ENCODE measurements at regions not wholly inside any gene's neighbourhood (a gene's known extent, or its start where the extent isn't known, plus 50 kb on each side); places are given as distances from the start of the nearest gene placed in this dataset.

DNA sequence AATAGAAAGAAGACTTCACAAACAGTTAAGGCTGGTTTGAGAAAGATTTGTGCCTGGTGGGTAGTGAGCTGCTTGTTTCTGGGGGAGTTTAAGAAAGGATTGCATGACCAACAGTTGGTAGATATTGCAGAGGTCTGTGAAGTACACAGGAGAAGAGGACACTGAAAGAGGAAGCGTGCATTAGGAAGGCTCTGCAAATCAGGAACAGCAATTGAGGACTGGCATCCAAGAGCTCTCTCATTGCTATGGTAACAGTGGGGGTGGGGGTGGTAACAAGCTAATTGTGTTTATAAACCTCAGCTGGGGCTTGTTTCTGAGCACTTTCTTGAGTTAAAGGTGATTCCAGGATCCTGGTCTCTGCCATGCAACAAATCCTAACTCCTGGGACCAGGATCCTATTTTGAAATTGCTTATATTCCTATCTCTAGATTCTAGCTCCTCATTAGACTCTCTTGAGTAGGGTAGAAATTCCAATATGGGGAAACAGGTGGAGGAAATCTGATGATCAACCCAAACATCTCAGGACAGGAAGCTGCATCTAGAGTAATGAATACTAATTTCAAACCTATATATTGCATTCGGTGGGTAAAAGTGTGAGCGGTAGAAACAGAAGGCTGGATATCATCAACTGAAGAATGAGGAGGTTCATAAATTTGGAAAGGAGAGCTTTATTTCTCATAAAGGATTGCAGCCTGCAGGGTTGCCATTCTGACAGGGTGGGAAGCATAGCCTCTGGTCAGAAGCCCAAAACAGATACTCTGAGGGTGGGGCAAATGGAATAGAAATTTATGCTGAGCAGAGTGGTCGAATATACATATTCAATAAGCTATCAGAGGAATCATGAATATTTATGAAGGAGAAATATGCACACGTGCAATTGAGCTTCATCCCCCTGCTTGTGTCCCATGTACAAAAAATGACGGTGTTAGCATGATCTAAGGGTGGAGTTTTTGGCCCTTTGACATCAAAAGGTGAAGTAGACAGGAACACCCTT lies 79.4 kb downstream of the PTTG1 start:
- intact Hi-C loops (cut with DNase I) = loop anchor here (10.0 kb wide), 1 partner anchor 56 kb away; no protein-coding TSS in a partner anchor

DNA sequence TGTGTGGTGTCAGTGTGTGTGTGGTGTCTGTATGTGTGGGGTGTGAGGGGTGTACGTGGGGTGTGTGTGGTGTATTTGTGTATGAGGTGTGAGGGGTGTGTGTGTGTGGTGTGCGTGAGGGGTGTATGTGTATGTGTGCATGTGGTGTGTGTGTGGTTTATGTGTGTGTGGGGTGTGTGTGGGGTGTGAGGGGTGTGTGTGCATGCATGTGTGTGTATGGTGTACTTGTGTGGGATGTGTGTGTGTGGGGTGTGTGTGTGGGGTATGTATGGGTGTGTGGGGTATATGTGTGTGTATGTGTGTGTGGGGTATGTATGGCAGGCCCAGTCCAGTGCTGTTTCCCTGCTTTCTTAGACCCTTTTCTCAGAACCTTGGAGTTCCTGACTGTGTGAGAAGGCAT lies 83.3 kb downstream of the PTTG1 start:
- DNase-seq (no peak), FAIRE-seq (no peak)
- Histone ChIP-seq H3K27ac (ENCODE audit: low read depth in 2 of 2, low read length in 2 of 2) (no peak overlapping the region), H3K9me3 (ENCODE audit: control insufficient read depth in 2 of 3, insufficient read depth in 1 of 3, low read length in 3 of 3) (no peaks in the 10 kb centered on the region), H3K27me3 (ENCODE audit: control insufficient read depth, insufficient read depth, low read length) (no peaks in the 10 kb centered on the region), H3K9ac (ENCODE audit: low read length in 3 of 3) (no peak overlapping the region), H3K4me1 (ENCODE audit: control insufficient read depth in 2 of 3, insufficient read depth in 2 of 3, low read depth in 1 of 3, low read length in 3 of 3) (no peaks in the 10 kb centered on the region), H3K36me3 (ENCODE audit: control insufficient read depth in 2 of 3, insufficient read depth in 3 of 3, low read length in 3 of 3) (no peaks in the 10 kb centered on the region), H3K4me3 (ENCODE audit: low read length in 3 of 3) (no peak overlapping the region)
- intact Hi-C loops (cut with DNase I) = loop anchor here (10.0 kb wide), 1 partner anchor 60 kb away; no protein-coding TSS in a partner anchor
- TF ChIP-seq, protein P1, sequence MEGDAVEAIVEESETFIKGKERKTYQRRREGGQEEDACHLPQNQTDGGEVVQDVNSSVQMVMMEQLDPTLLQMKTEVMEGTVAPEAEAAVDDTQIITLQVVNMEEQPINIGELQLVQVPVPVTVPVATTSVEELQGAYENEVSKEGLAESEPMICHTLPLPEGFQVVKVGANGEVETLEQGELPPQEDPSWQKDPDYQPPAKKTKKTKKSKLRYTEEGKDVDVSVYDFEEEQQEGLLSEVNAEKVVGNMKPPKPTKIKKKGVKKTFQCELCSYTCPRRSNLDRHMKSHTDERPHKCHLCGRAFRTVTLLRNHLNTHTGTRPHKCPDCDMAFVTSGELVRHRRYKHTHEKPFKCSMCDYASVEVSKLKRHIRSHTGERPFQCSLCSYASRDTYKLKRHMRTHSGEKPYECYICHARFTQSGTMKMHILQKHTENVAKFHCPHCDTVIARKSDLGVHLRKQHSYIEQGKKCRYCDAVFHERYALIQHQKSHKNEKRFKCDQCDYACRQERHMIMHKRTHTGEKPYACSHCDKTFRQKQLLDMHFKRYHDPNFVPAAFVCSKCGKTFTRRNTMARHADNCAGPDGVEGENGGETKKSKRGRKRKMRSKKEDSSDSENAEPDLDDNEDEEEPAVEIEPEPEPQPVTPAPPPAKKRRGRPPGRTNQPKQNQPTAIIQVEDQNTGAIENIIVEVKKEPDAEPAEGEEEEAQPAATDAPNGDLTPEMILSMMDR (IDR thresholded peaks at IDR 0.05; ENCODE audit: borderline replicate concordance, extremely low read depth, insufficient read depth) = no peak

More for the DNA sequence above, 79.4 kb downstream of the PTTG1 start:
- Histone ChIP-seq H3K4me1 (ENCODE audit: control insufficient read depth in 2 of 3, insufficient read depth in 2 of 3, low read depth in 1 of 3, low read length in 3 of 3) (no peaks in the 10 kb centered on the region), H3K27ac (ENCODE audit: low read depth in 2 of 2, low read length in 2 of 2) (no peak overlapping the region), H3K4me3 (ENCODE audit: low read length in 3 of 3) (no peak overlapping the region), H3K27me3 (ENCODE audit: control insufficient read depth, insufficient read depth, low read length) (no peaks in the 10 kb centered on the region), H3K9me3 (ENCODE audit: control insufficient read depth in 2 of 3, insufficient read depth in 1 of 3, low read length in 3 of 3) (no peaks in the 10 kb centered on the region), H3K36me3 (ENCODE audit: control insufficient read depth in 2 of 3, insufficient read depth in 3 of 3, low read length in 3 of 3) (no peaks in the 10 kb centered on the region), H3K9ac (ENCODE audit: low read length in 3 of 3) (no peak overlapping the region)
- FAIRE-seq = no peak
- no peak for DNase-seq
- TF ChIP-seq, protein P1 (IDR thresholded peaks at IDR 0.05; ENCODE audit: borderline replicate concordance, extremely low read depth, insufficient read depth) = no peak

DNA sequence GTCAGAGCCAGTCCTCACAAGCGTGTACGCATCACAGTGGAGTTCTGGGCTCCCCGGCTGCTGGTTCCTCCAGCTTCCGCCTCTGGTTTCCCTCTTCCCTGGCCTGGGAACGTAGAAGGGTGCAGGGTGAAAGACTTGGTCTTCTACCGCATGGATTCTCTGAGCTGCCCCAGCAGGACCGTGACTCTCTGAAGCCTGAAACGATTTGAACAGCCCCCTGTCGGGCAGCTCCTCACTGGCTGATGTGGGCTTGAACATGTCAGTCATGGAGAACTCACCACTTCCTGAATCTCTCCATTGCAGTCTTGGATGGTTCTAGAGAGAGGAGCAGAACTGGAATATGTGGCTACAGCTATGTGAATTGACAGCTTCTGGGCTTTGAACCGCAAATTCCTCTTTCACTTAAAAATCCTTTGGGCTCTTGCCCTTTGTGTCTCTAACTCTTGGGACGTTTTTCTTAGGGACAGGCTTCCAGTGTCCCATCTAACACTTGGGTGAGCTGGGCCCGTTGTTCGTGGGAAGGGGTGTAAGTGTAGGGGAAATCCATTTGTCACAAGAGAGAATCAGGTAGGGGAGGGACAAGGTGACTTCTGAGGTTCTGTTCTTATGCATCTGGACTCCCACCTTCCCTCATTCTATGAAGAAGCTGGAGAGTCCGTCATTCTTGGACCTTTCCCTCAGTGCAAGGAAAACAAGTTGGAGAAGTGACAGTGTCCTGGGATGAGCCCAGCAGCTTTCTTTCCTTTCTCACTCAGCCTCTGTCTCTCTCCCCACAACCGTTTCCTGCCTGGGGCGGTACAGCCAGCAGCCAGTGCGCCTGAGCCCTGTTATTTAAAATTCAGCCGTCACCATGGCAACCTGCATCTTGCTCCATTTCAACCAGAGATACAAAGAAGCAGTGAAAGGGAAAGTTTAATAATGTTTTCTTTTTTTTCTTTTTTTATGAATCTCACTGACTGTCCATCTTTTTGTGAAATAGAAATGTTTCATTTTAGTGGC lies 84.7 kb downstream of the PTTG1 start:
- no peak for FAIRE-seq
- Histone ChIP-seq H3K4me3 (ENCODE audit: low read length in 3 of 3) (no peak overlapping the region), H3K36me3 (ENCODE audit: control insufficient read depth in 2 of 3, insufficient read depth in 3 of 3, low read length in 3 of 3) (no peaks in the 10 kb centered on the region), H3K4me1 (ENCODE audit: control insufficient read depth in 2 of 3, insufficient read depth in 2 of 3, low read depth in 1 of 3, low read length in 3 of 3) (no peaks in the 10 kb centered on the region), H3K9ac (ENCODE audit: low read length in 3 of 3) (no peak overlapping the region), H3K27ac (ENCODE audit: low read depth in 2 of 2, low read length in 2 of 2) (no peak overlapping the region), H3K27me3 (ENCODE audit: control insufficient read depth, insufficient read depth, low read length) (no peaks in the 10 kb centered on the region), H3K9me3 (ENCODE audit: control insufficient read depth in 2 of 3, insufficient read depth in 1 of 3, low read length in 3 of 3) (no peaks in the 10 kb centered on the region)
- DNase-seq = peak in 2 of 5 donors; percentile 44 to 66
- TF ChIP-seq, protein P1 (IDR thresholded peaks at IDR 0.05; ENCODE audit: borderline replicate concordance, extremely low read depth, insufficient read depth) = no peak
- intact Hi-C loops (cut with DNase I) = loop anchor here (10.0 kb wide), 1 partner anchor 62 kb away; no protein-coding TSS in a partner anchor
